H1 (cell line): ENCODE measurements at regions not wholly inside any gene's neighbourhood (a gene's known extent, or its start where the extent isn't known, plus 50 kb on each side); places are given as distances from the start of the nearest gene placed in this dataset.

Experiments used
- BRCA1 ChIP-seq: IDR thresholded peaks from 2 replicates; pipeline ENCODE4 v1.6.1; 2012; ENCODE audit warnings: low read depth, low read length, improper control_type of control experiment
- CBX8 ChIP-seq: fragments of 300-800, 300-1000 bp; sonication (generic); IDR thresholded peaks from 2 replicates; pipeline ENCODE4 v1.7.1; 2016; ENCODE audit warnings: low read depth, low read length, borderline replicate concordance
- EZH2 ChIP-seq: fragments of 200-600 bp; sonication (generic); IDR thresholded peaks from 2 replicates; pipeline ENCODE4 v1.7.1; 2012; ENCODE audit warnings: low read depth, mild to moderate bottlenecking, moderate library complexity, low read length, inconsistent platforms; ENCODE audit not compliant: severe bottlenecking
- JUN ChIP-seq: IDR thresholded peaks from 2 replicates; pipeline ENCODE4 v1.6.1; 2011; ENCODE audit warnings: low read depth, mild to moderate bottlenecking, improper control_type of control experiment, low read length
- KDM5A ChIP-seq: fragments of 200-600 bp; IDR thresholded peaks from 2 replicates; pipeline ENCODE4 v1.7.1; 2012; ENCODE audit warnings: mild to moderate bottlenecking, low read length, inconsistent platforms, mixed read lengths
- POLR2AphosphoS5 ChIP-seq: IDR thresholded peaks from 2 replicates; pipeline ENCODE4 v1.6.1; 2011; ENCODE audit warnings: low read depth, low read length
- RAD21 ChIP-seq, 2 experiments: IDR thresholded peaks in 1 of 2; conservative IDR thresholded peaks in 1 of 2; 2 replicates each; pipeline ENCODE4 v1.6.1; 2011; ENCODE audit warnings: low read depth in 2 of 2, low read length in 2 of 2, improper control_type of control experiment in 1 of 2, inconsistent platforms in 1 of 2, mild to moderate bottlenecking in 1 of 2, moderate library complexity in 1 of 2
- SUZ12 ChIP-seq: fragments of 200-600 bp; sonication (generic); IDR thresholded peaks from 2 replicates; pipeline ENCODE4 v1.6.1; 2012; ENCODE audit warnings: mild to moderate bottlenecking, inconsistent platforms, low read length, moderate library complexity, mixed read lengths
- TCF12 ChIP-seq: IDR thresholded peaks from 2 replicates; pipeline ENCODE4 v1.6.1; 2011; ENCODE audit warnings: low read depth, mild to moderate bottlenecking, low read length
- YY1 ChIP-seq: IDR thresholded peaks from 2 replicates; pipeline ENCODE4 v1.6.1; 2011; ENCODE audit warnings: low read depth, mild to moderate bottlenecking, low read length
- TF ChIP-seq, protein P1 (sequence below), 3 experiments: IDR thresholded peaks; 1 replicate in 2 of 3; 2 replicates in 1 of 3; pipeline versions ENCODE4 v1.5.1 to v1.6.1; 2011; ENCODE audit warnings: low read length in 3 of 3, mild to moderate bottlenecking in 3 of 3, inconsistent platforms in 2 of 3, low read depth in 1 of 3, moderate library complexity in 1 of 3; ENCODE audit not compliant: insufficient read depth in 1 of 3; ENCODE audit errors: control extremely low read depth in 1 of 3
- TF ChIP-seq, protein P2 (sequence below): IDR thresholded peaks from 2 replicates; pipeline ENCODE4 v1.6.1; 2011; ENCODE audit warnings: low read depth, mild to moderate bottlenecking, low read length; ENCODE audit not compliant: insufficient read depth
- TF ChIP-seq, protein P3 (sequence below): IDR thresholded peaks from 2 replicates; pipeline ENCODE4 v1.6.1; 2012; ENCODE audit warnings: inconsistent platforms

DNA sequence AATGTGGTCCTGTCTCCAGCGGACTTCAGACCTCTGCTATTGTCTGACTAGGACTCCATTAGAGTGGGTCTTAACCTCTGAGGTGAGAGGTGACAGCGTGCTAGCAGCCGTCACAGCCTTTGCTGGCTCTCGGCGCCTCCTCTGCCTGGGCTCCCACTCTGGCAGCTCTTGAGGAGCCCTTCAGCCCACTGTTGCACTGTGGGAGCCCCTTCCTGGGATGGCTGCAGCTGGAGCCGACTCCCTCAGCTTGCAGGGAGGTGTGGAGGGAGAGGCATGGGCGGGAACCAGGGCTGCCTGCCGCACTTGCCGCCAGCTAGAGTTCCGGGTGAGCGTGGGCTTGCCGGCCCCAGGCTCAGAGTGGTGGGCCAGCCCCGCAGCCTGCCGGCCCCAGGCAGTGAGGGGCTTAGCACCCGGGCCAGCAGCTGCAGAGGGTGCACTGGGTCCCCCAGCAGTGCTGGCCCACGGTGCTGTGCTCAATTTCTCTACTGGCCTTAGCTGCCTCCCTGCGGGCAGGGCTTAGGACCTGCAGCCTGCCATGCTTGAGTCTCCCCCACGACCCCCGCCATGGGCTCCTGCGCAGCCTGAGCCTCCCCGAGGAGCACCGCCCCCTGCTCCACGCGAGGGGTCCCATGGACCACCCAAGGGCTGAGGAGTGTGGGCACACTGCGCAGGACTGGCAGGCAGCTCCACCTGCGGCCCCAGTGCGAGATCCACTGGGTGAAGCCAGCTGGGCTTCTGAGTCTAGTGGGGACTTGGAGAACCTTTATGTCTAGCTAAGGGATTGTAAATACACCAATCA lies 163.4 kb upstream of the ITM2A start:
- no peak for TF ChIP-seq POLR2AphosphoS5
- TF ChIP-seq, protein P1, sequence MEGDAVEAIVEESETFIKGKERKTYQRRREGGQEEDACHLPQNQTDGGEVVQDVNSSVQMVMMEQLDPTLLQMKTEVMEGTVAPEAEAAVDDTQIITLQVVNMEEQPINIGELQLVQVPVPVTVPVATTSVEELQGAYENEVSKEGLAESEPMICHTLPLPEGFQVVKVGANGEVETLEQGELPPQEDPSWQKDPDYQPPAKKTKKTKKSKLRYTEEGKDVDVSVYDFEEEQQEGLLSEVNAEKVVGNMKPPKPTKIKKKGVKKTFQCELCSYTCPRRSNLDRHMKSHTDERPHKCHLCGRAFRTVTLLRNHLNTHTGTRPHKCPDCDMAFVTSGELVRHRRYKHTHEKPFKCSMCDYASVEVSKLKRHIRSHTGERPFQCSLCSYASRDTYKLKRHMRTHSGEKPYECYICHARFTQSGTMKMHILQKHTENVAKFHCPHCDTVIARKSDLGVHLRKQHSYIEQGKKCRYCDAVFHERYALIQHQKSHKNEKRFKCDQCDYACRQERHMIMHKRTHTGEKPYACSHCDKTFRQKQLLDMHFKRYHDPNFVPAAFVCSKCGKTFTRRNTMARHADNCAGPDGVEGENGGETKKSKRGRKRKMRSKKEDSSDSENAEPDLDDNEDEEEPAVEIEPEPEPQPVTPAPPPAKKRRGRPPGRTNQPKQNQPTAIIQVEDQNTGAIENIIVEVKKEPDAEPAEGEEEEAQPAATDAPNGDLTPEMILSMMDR (IDR thresholded peaks at IDR 0.05; ENCODE audit: control extremely low read depth in 1 of 3, insufficient read depth in 1 of 3, low read depth in 1 of 3, low read length in 3 of 3) = no peak
- no peak for TF ChIP-seq EZH2
- TF ChIP-seq KDM5A = no peak
- TF ChIP-seq, protein P2, sequence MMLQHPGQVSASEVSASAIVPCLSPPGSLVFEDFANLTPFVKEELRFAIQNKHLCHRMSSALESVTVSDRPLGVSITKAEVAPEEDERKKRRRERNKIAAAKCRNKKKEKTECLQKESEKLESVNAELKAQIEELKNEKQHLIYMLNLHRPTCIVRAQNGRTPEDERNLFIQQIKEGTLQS = no peak
- no peak for TF ChIP-seq YY1
- no peak for TF ChIP-seq JUN
- no peak for TF ChIP-seq RAD21 (IDR thresholded peaks at IDR 0.05 in 1 of 2, conservative IDR thresholded peaks at IDR 0.05 in 1 of 2; ENCODE audit: low read depth in 2 of 2, low read length in 2 of 2)
- no peak for TF ChIP-seq TCF12
- TF ChIP-seq, protein P3, sequence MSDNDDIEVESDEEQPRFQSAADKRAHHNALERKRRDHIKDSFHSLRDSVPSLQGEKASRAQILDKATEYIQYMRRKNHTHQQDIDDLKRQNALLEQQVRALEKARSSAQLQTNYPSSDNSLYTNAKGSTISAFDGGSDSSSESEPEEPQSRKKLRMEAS = no peak
- no peak for TF ChIP-seq BRCA1
- no peak for TF ChIP-seq SUZ12
- no peak for TF ChIP-seq CBX8
